ENCODE measurements at regions not wholly inside any gene's neighbourhood (a gene's known extent, or its start where the extent isn't known, plus 50 kb on each side); places are given as distances from the start of the nearest gene placed in this dataset.
A peak's percentile ranks its signal among the peaks of the same experiment; 100 is the strongest.

DNA sequence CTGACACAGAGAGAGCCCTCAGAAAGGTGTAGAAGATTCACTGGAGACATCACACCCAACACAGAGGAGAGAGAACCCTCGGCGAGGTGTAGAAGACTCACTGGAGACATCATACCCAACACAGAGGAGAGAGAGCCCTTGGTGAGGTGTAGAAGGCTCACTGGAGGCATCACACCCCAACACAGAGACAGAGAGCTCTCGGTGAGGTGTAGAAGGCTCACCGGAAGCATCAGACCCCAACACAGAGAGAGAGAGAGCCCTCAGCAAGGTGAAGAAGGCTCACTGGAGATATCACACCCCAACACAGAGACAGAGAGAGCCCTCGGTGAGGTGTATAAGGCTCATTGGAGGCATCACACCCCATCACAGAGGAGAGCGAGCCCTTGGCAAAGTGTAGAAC, 826.5 kb downstream of the UQCRFS1 start:
- no peak for DNase-seq (ENCODE audit: low read depth in 1 of 2, low spot score in 1 of 2)
- Histone ChIP-seq H3K4me3 (replicated peaks; ENCODE audit: insufficient read depth, low read length) (no peak overlapping the region), H3K27me3 (ENCODE audit: insufficient read depth, poor library complexity, severe bottlenecking) (no peaks in the 10 kb centered on the region), H3K27ac (replicated peaks) (no peak overlapping the region)
- TF ChIP-seq SPI1 (IDR thresholded peaks at IDR 0.05; ENCODE audit: borderline replicate concordance, low read depth) (no peak), REST (IDR thresholded peaks at IDR 0.05; ENCODE audit: insufficient replicate concordance, low read depth) (no peak), GABPA (IDR thresholded peaks at IDR 0.05; ENCODE audit: low read depth) (no peak)
- TF ChIP-seq, protein P1, sequence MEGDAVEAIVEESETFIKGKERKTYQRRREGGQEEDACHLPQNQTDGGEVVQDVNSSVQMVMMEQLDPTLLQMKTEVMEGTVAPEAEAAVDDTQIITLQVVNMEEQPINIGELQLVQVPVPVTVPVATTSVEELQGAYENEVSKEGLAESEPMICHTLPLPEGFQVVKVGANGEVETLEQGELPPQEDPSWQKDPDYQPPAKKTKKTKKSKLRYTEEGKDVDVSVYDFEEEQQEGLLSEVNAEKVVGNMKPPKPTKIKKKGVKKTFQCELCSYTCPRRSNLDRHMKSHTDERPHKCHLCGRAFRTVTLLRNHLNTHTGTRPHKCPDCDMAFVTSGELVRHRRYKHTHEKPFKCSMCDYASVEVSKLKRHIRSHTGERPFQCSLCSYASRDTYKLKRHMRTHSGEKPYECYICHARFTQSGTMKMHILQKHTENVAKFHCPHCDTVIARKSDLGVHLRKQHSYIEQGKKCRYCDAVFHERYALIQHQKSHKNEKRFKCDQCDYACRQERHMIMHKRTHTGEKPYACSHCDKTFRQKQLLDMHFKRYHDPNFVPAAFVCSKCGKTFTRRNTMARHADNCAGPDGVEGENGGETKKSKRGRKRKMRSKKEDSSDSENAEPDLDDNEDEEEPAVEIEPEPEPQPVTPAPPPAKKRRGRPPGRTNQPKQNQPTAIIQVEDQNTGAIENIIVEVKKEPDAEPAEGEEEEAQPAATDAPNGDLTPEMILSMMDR (IDR thresholded peaks at IDR 0.05; ENCODE audit: insufficient read depth, low read length), result no peak

DNA sequence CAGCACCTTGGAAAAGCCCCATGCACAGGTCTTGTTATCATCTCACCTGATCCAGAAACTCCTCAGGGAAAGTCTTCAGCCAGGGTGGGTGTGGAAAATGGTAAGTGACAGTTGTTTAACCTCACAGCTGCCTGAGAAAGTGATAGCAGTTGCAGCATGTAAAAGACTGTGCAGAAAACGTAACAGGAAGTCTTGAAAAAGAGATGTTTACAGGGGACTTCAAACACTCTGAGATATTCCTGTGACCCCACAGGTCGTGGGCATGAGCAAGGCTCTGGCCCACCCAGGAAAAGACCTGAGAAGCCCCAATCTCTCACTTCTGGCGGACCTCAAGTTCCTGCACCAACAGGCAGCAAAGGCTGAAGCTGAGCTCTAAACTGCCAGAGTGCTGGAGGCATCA, 826.9 kb downstream of the UQCRFS1 start:
- no peak for DNase-seq (ENCODE audit: low read depth in 1 of 2, low spot score in 1 of 2)
- Histone ChIP-seq H3K4me3 (replicated peaks; ENCODE audit: insufficient read depth, low read length) (no peak overlapping the region), H3K27me3 (ENCODE audit: insufficient read depth, poor library complexity, severe bottlenecking) (no peaks in the 10 kb centered on the region), H3K27ac (replicated peaks) (no peak overlapping the region)
- no peak for TF ChIP-seq REST (IDR thresholded peaks at IDR 0.05; ENCODE audit: insufficient replicate concordance, low read depth)
- no peak for TF ChIP-seq SPI1 (IDR thresholded peaks at IDR 0.05; ENCODE audit: borderline replicate concordance, low read depth)
- TF ChIP-seq POLR2AphosphoS5 (IDR thresholded peaks at IDR 0.05; ENCODE audit: low read depth), result no peak
- TF ChIP-seq, protein P1 (IDR thresholded peaks at IDR 0.05; ENCODE audit: insufficient read depth, low read length), result no peak
- no peak for TF ChIP-seq GABPA (IDR thresholded peaks at IDR 0.05; ENCODE audit: low read depth)

- Histone ChIP-seq H3K27me3 (ENCODE audit: insufficient read depth, poor library complexity, severe bottlenecking) (no peaks in the 10 kb centered on the region), H3K27ac (replicated peaks) (no peak overlapping the region), H3K4me3 (replicated peaks; ENCODE audit: insufficient read depth, low read length) (no peak overlapping the region)
- TF ChIP-seq, protein P1 (IDR thresholded peaks at IDR 0.05; ENCODE audit: insufficient read depth, low read length), result no peak
- peak; percentile 92 for TF ChIP-seq REST (IDR thresholded peaks at IDR 0.05; ENCODE audit: insufficient replicate concordance, low read depth)
- no peak for DNase-seq (ENCODE audit: low read depth in 1 of 2, low spot score in 1 of 2)
These were observed 835.9 kb downstream of the UQCRFS1 start for GRCh38 chr19:28377077-28377476.
